Astrocyte of the spinal cord (primary cell): ENCODE measurements at regions not wholly inside any gene's neighbourhood (a gene's known extent, or its start where the extent isn't known, plus 50 kb on each side); places are given as distances from the start of the nearest gene placed in this dataset.
A peak's percentile ranks its signal among the peaks of the same experiment; 100 is the strongest.

Experiments
- DNase-seq: peaks from one replicate; pipeline ENCODE4 v3.0.0; 2011; ENCODE audit warnings: low read depth, low spot score
- H3K4me3 ChIP-seq: 2 replicates; pipeline ENCODE4 v1.5.1; 2011; ENCODE audit warnings: low read depth, mild to moderate bottlenecking, low read length, moderate library complexity
- CTCF ChIP-seq: IDR thresholded peaks from 2 replicates; pipeline ENCODE4 v1.5.1; 2012; ENCODE audit warnings: low read depth, mild to moderate bottlenecking, low read length, inconsistent platforms
- in situ Hi-C: cut with HindIII; loops from 2 replicates; pipeline ENCODE4 v1.10.0; 2017; ENCODE audit warnings: low sequenced_read_pairs

- no peak overlapping the region for H3K4me3 ChIP-seq
- no peak for TF ChIP-seq CTCF
- in situ Hi-C loops = no loop called here
- DNase-seq = no peak
Measured at GRCh38 chr1:60589046-60589748, 493.2 kb upstream of the NFIA start.

GRCh38 chr1:60584371-60584770, 498.0 kb upstream of the NFIA start:
- H3K4me3 ChIP-seq = no peak overlapping the region
- in situ Hi-C loops = no loop called here
- no peak for TF ChIP-seq CTCF
- no peak for DNase-seq

DNA sequence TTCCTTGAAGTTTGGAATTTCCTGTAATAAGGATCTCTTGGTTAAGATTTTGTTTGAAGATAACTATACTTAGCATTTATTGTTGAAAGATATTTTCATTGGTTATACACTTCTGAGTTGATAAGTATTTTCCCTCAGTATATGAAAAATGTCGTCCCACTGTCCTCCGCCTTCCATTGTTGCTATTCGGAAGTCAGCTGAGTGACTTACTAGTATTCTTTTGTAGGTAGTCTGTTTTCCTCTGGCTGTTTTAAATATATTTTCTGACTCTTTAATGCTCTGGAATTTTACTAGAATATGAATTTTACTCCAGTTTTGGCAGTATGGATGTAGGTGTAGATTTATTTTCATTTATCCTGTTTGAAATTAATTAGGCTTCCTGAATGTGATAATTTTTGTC, 498.7 kb upstream of the NFIA start:
- no peak for DNase-seq
- in situ Hi-C loops = no loop called here

GRCh38 chr1:60581455-60582220, 500.7 kb upstream of the NFIA start:
- in situ Hi-C loops = no loop called here
- peak; percentile 31 for DNase-seq
- H3K4me3 ChIP-seq = no peak overlapping the region
- no peak for TF ChIP-seq CTCF

More for the DNA sequence above, 498.7 kb upstream of the NFIA start:
- no peak for TF ChIP-seq CTCF
- H3K4me3 ChIP-seq = no peak overlapping the region

GRCh38 chr1:60577029-60577428, 503.5 kb upstream of the C1orf87 start:
- in situ Hi-C loops = no loop called here
- no peak for TF ChIP-seq CTCF
- no peak for DNase-seq
- H3K4me3 ChIP-seq = no peak overlapping the region

DNA sequence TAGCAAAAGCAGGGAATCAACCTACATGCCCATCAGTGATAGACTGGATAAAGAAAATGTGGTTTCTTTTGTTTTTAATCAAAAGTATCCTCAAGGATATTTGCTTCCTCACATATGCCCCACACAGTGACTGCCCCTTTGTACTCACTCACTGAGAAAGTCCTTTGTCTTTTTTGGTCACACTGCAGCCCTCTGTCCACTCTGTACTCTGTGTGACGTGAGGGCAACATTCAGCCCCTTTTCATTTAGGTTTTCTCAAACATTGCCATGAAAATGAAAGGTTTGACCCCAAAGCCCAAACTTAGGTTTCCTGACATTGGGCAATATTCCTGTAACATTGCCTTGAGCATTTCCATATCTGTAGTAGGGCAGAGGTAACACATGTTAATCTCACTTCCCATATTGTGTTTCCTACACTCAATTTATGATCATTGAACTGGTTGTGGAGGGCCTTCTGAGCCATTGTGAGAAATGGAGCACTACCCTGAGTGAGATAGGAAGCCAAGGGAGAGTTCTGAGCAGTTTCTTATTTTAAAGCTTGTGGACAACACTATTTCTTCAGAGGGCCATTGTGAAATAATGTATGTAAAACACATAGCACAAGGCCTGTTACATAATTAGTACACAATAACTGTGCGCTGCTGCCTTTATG, 501.9 kb upstream of the C1orf87 start:
- no peak for DNase-seq
- H3K4me3 ChIP-seq = no peak overlapping the region
- TF ChIP-seq CTCF = no peak
- in situ Hi-C loops = no loop called here
